ENCODE measurements at regions not wholly inside any gene's neighbourhood (a gene's known extent, or its start where the extent isn't known, plus 50 kb on each side); places are given as distances from the start of the nearest gene placed in this dataset.

GRCh38 chr14:61632401-61632800 is 62.9 kb upstream of the HIF1A start:
- intact Hi-C loops (cut with DNase I) = no loop called here

GRCh38 chr14:61632807-61633206 is 62.5 kb upstream of the HIF1A start:
- WGBS, 2 donors = 82 to 91% methylated on average over 1 of the region's 1 CpG
- Histone ChIP-seq H3K4me1 (peaks cover 0 to 10% (median 2%) of the 10 kb centered on the region in 4 donors), H3K36me3 (no peaks in the 10 kb centered on the region), H3K27me3 (no peaks in the 10 kb centered on the region), H3K4me3 (no peak overlapping the region), H3K9me3 (no peaks in the 10 kb centered on the region), H3K27ac (no peak overlapping the region)
- no peak for DNase-seq
- intact Hi-C loops (cut with DNase I) = no loop called here
- TF ChIP-seq, protein P1, sequence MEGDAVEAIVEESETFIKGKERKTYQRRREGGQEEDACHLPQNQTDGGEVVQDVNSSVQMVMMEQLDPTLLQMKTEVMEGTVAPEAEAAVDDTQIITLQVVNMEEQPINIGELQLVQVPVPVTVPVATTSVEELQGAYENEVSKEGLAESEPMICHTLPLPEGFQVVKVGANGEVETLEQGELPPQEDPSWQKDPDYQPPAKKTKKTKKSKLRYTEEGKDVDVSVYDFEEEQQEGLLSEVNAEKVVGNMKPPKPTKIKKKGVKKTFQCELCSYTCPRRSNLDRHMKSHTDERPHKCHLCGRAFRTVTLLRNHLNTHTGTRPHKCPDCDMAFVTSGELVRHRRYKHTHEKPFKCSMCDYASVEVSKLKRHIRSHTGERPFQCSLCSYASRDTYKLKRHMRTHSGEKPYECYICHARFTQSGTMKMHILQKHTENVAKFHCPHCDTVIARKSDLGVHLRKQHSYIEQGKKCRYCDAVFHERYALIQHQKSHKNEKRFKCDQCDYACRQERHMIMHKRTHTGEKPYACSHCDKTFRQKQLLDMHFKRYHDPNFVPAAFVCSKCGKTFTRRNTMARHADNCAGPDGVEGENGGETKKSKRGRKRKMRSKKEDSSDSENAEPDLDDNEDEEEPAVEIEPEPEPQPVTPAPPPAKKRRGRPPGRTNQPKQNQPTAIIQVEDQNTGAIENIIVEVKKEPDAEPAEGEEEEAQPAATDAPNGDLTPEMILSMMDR (IDR thresholded peaks at IDR 0.05) = no peak
- TF ChIP-seq EP300 (IDR thresholded peaks at IDR 0.05) (no peak), POLR2AphosphoS5 (IDR thresholded peaks at IDR 0.05) (no peak), POLR2A (IDR thresholded peaks at IDR 0.05) (no peak)

More at GRCh38 chr14:61632401-61632800, 62.9 kb upstream of the HIF1A start:
- WGBS, 2 donors = 69 to 81% methylated on average over 3 of the region's 3 CpGs
- no peak for DNase-seq
- Histone ChIP-seq H3K4me3 (no peak overlapping the region), H3K27me3 (no peaks in the 10 kb centered on the region), H3K36me3 (no peaks in the 10 kb centered on the region), H3K4me1 (peaks cover 0 to 10% (median 2%) of the 10 kb centered on the region in 4 donors), H3K9me3 (no peaks in the 10 kb centered on the region), H3K27ac (no peak overlapping the region)
- TF ChIP-seq POLR2AphosphoS5 (IDR thresholded peaks at IDR 0.05) (no peak), POLR2A (IDR thresholded peaks at IDR 0.05) (no peak), EP300 (IDR thresholded peaks at IDR 0.05) (no peak)
- TF ChIP-seq, protein P1 (IDR thresholded peaks at IDR 0.05) = no peak

DNA sequence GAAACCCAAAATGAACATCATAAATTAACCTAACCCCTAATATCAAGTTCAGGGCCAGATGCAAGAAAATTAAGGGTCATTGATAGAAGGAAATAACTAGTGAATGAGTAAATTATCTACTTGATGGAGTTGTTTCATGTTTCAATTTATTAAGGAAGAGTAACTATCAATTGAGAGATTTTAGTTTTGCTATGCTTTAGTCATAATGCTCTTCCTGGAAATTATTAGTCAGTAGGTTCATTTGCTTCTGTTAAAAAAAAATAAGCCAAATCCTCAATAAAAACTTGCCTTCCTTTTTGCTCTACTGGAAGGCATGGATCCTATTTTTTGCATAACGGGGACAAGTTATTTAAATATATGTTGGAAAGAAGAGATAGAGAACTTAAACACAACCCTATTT is 59.0 kb upstream of the HIF1A start:
- H3K27ac ChIP-seq = no peak overlapping the region
- intact Hi-C loops (cut with DNase I) = no loop called here
- TF ChIP-seq POLR2A (IDR thresholded peaks at IDR 0.05) (no peak), EP300 (IDR thresholded peaks at IDR 0.05) (no peak), POLR2AphosphoS5 (IDR thresholded peaks at IDR 0.05) (no peak)
- TF ChIP-seq, protein P1 (IDR thresholded peaks at IDR 0.05) = no peak
- 95 to 98% methylated on average over 1 of the region's 1 CpG for WGBS, 2 donors
- H3K36me3 ChIP-seq = no peaks in the 10 kb centered on the region
- DNase-seq = no peak
- no peaks in the 10 kb centered on the region for H3K9me3 ChIP-seq
- H3K4me1 ChIP-seq = peaks cover 0 to 6% (median 1%) of the 10 kb centered on the region in 4 donors
- H3K27me3 ChIP-seq = no peaks in the 10 kb centered on the region
- H3K4me3 ChIP-seq = no peak overlapping the region

- no peaks in the 10 kb centered on the region for H3K36me3 ChIP-seq
- H3K4me1 ChIP-seq = peaks cover 0 to 6% (median 0%) of the 10 kb centered on the region in 4 donors
- WGBS, 2 donors = 86 to 96% methylated on average over 3 of the region's 3 CpGs
- intact Hi-C loops (cut with DNase I) = no loop called here
- no peak overlapping the region for H3K4me3 ChIP-seq
- TF ChIP-seq POLR2A (IDR thresholded peaks at IDR 0.05) (no peak), POLR2AphosphoS5 (IDR thresholded peaks at IDR 0.05) (no peak), EP300 (IDR thresholded peaks at IDR 0.05) (no peak)
- TF ChIP-seq, protein P1 (IDR thresholded peaks at IDR 0.05) = no peak
- no peak overlapping the region for H3K27ac ChIP-seq
- no peaks in the 10 kb centered on the region for H3K9me3 ChIP-seq
- no peaks in the 10 kb centered on the region for H3K27me3 ChIP-seq
- DNase-seq = no peak
Measured at GRCh38 chr14:61636779-61637178, 58.5 kb upstream of the HIF1A start.

Data from sigmoid colon (tissue), 6 donors.